Chondrocyte (in vitro differentiated cells): ENCODE measurements at regions not wholly inside any gene's neighbourhood (a gene's known extent, or its start where the extent isn't known, plus 50 kb on each side); places are given as distances from the start of the nearest gene placed in this dataset.

Experiments
- DNase-seq: peaks from one replicate; pipeline ENCODE4 v3.0.0; 2021; ENCODE audit warnings: mixed read lengths, low spot score
- H3K27ac Mint-ChIP-seq: one replicate; pipeline ENCODE4 v1.8.0; 2021; ENCODE audit warnings: mild to moderate bottlenecking, moderate library complexity, mixed read lengths; ENCODE audit not compliant: unreplicated experiment
- H3K27me3 Mint-ChIP-seq: 2 replicates; pipeline ENCODE4 v1.8.0; 2021; ENCODE audit warnings: low read depth, mixed read lengths
- H3K36me3 Mint-ChIP-seq: 2 replicates; pipeline ENCODE4 v1.8.0; 2021; ENCODE audit warnings: low read depth, mixed read lengths
- H3K4me1 Mint-ChIP-seq: 2 replicates; pipeline ENCODE4 v1.8.0; 2021; ENCODE audit warnings: low read depth, mild to moderate bottlenecking, mixed read lengths
- H3K4me3 Mint-ChIP-seq: one replicate; pipeline ENCODE4 v1.8.0; 2021; ENCODE audit warnings: mild to moderate bottlenecking, moderate library complexity, mixed read lengths; ENCODE audit not compliant: unreplicated experiment
- H3K9me3 Mint-ChIP-seq: 2 replicates; pipeline ENCODE4 v1.8.0; 2021; ENCODE audit warnings: low read depth, mixed read lengths
- CTCF ChIP-seq: fragments of 200-600 bp; sonication (generic); IDR thresholded peaks from 2 replicates; pipeline ENCODE4 v1.5.0; 2021; ENCODE audit warnings: antibody characterized with exemption, mild to moderate bottlenecking, moderate library complexity

GRCh38 chrX:39296472-39296871, 495.2 kb downstream of the MID1IP1 start:
- Mint-ChIP-seq H3K36me3 (no peaks in the 10 kb centered on the region), H3K4me3 (no peak overlapping the region), H3K27me3 (no peaks in the 10 kb centered on the region), H3K27ac (no peak overlapping the region), H3K9me3 (peaks cover 14% of the 10 kb centered on the region), H3K4me1 (peaks cover 9% of the 10 kb centered on the region)
- DNase-seq = no peak
- TF ChIP-seq CTCF = no peak

- no peak for DNase-seq
- H3K27me3 Mint-ChIP-seq = no peaks in the 10 kb centered on the region
- peaks cover 14% of the 10 kb centered on the region for H3K9me3 Mint-ChIP-seq
- no peak overlapping the region for H3K4me3 Mint-ChIP-seq
- no peak overlapping the region for H3K27ac Mint-ChIP-seq
- no peak for TF ChIP-seq CTCF
- H3K36me3 Mint-ChIP-seq = no peaks in the 10 kb centered on the region
- peaks cover 9% of the 10 kb centered on the region for H3K4me1 Mint-ChIP-seq
Observed at GRCh38 chrX:39298821-39299220, 497.6 kb downstream of the MID1IP1 start.

GRCh38 chrX:39299615-39300014, 498.4 kb downstream of the MID1IP1 start:
- Mint-ChIP-seq H3K27ac (no peak overlapping the region), H3K27me3 (no peaks in the 10 kb centered on the region), H3K4me3 (no peak overlapping the region), H3K9me3 (peaks cover 19% of the 10 kb centered on the region), H3K36me3 (no peaks in the 10 kb centered on the region), H3K4me1 (peaks cover 9% of the 10 kb centered on the region)
- TF ChIP-seq CTCF = no peak
- no peak for DNase-seq

- H3K27ac Mint-ChIP-seq = no peak overlapping the region
- peaks cover 16% of the 10 kb centered on the region for H3K9me3 Mint-ChIP-seq
- DNase-seq = no peak
- H3K27me3 Mint-ChIP-seq = no peaks in the 10 kb centered on the region
- no peak for TF ChIP-seq CTCF
- no peaks in the 10 kb centered on the region for H3K36me3 Mint-ChIP-seq
- H3K4me3 Mint-ChIP-seq = no peak overlapping the region
- H3K4me1 Mint-ChIP-seq = no peaks in the 10 kb centered on the region
Observed at GRCh38 chrX:39301036-39301435, 499.8 kb downstream of the MID1IP1 start.

- Mint-ChIP-seq H3K4me1 (peaks cover under 1% of the 10 kb centered on the region), H3K9me3 (peaks cover 21% of the 10 kb centered on the region), H3K27me3 (no peaks in the 10 kb centered on the region), H3K36me3 (no peaks in the 10 kb centered on the region), H3K4me3 (no peak overlapping the region), H3K27ac (no peak overlapping the region)
- no peak for DNase-seq
- no peak for TF ChIP-seq CTCF
Observed at GRCh38 chrX:39302838-39303237, 501.6 kb downstream of the MID1IP1 start.
